Activated B cell treated with CpG ODN at 0.5 μM for 24 hours (primary cell): ENCODE measurements at regions not wholly inside any gene's neighbourhood (a gene's known extent, or its start where the extent isn't known, plus 50 kb on each side); places are given as distances from the start of the nearest gene placed in this dataset.

Experiments used
- ATAC-seq: fragments of 200-7000 bp; cut with Tn5 transposase; one replicate; pipeline ENCODE4 v1.10.0; 2021; ENCODE audit warnings: low read depth, mild to moderate bottlenecking, moderate library complexity
- CTCF ChIA-PET: fragments of 350-600 bp; sonication (Branson Sonifier 250); formaldehyde crosslinking; loops from one replicate; lab custom pipeline; 2021; ENCODE audit warnings: antibody characterized with exemption; lab: Charles Lee
- POLR2A ChIA-PET: fragments of 350-600 bp; sonication (Branson Sonifier 250); formaldehyde crosslinking; loops from one replicate; lab custom pipeline; 2021; ENCODE audit warnings: antibody characterized with exemption; lab: Charles Lee
- DNase-seq: peaks from one replicate; pipeline ENCODE4 v3.0.0; 2022
- H3K27ac Mint-ChIP-seq: one replicate; pipeline ENCODE4 v1.8.0; 2020; ENCODE audit warnings: mixed read lengths
- H3K27me3 Mint-ChIP-seq: one replicate; pipeline ENCODE4 v1.8.0; 2021; ENCODE audit warnings: mixed read lengths
- H3K36me3 Mint-ChIP-seq: one replicate; pipeline ENCODE4 v1.8.0; 2021; ENCODE audit warnings: low read depth, mixed read lengths
- H3K4me1 Mint-ChIP-seq: one replicate; pipeline ENCODE4 v1.8.0; 2021; ENCODE audit warnings: mixed read lengths
- H3K4me3 Mint-ChIP-seq: one replicate; pipeline ENCODE4 v1.8.0; 2020; ENCODE audit warnings: mild to moderate bottlenecking, mixed read lengths
- H3K9me3 Mint-ChIP-seq: one replicate; pipeline ENCODE4 v1.8.0; 2020; ENCODE audit warnings: mixed read lengths
- intact Hi-C: fragments of 100-400 bp; cut with micrococcal nuclease; formaldehyde crosslinking; loops from one replicate; pipeline ENCODE4 v1.15.1; 2024
- TF ChIP-seq, protein P1 (sequence below): fragments of 200-600 bp; IDR thresholded peaks from one replicate; pipeline ENCODE4 v1.8.0; 2022; ENCODE audit warnings: antibody characterized with exemption, mild to moderate bottlenecking

- POLR2A ChIA-PET: no interaction called here
Observed at GRCh38 chr16:73191660-73192046, 143.7 kb upstream of the ZFHX3 start.

GRCh38 chr16:73190688-73191659 lies 143.0 kb upstream of the ZFHX3 start:
- CTCF ChIA-PET: no interaction called here
- Mint-ChIP-seq H3K36me3 (no peaks in the 10 kb centered on the region), H3K4me3 (no peak overlapping the region), H3K27me3 (peaks cover 7% of the 10 kb centered on the region), H3K9me3 (no peaks in the 10 kb centered on the region), H3K4me1 (no peaks in the 10 kb centered on the region), H3K27ac (no peak overlapping the region)
- TF ChIP-seq, protein P1, sequence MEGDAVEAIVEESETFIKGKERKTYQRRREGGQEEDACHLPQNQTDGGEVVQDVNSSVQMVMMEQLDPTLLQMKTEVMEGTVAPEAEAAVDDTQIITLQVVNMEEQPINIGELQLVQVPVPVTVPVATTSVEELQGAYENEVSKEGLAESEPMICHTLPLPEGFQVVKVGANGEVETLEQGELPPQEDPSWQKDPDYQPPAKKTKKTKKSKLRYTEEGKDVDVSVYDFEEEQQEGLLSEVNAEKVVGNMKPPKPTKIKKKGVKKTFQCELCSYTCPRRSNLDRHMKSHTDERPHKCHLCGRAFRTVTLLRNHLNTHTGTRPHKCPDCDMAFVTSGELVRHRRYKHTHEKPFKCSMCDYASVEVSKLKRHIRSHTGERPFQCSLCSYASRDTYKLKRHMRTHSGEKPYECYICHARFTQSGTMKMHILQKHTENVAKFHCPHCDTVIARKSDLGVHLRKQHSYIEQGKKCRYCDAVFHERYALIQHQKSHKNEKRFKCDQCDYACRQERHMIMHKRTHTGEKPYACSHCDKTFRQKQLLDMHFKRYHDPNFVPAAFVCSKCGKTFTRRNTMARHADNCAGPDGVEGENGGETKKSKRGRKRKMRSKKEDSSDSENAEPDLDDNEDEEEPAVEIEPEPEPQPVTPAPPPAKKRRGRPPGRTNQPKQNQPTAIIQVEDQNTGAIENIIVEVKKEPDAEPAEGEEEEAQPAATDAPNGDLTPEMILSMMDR: no peak
- intact Hi-C loops: no loop called here
- ATAC-seq: no peak
- POLR2A ChIA-PET: no interaction called here
- DNase-seq: no peak

More at GRCh38 chr16:73191660-73192046, 143.7 kb upstream of the ZFHX3 start:
- DNase-seq (no peak), ATAC-seq (no peak)
- intact Hi-C loops: no loop called here
- no peak overlapping the region for H3K4me3 Mint-ChIP-seq
- H3K9me3 Mint-ChIP-seq: no peaks in the 10 kb centered on the region
- no peak overlapping the region for H3K27ac Mint-ChIP-seq
- peaks cover 7% of the 10 kb centered on the region for H3K27me3 Mint-ChIP-seq
- TF ChIP-seq, protein P1: no peak
- no peaks in the 10 kb centered on the region for H3K4me1 Mint-ChIP-seq
- H3K36me3 Mint-ChIP-seq: no peaks in the 10 kb centered on the region
- CTCF ChIA-PET: no interaction called here

GRCh38 chr16:73190256-73190655 lies 142.3 kb upstream of the ZFHX3 start:
- DNase-seq: no peak
- intact Hi-C loops: no loop called here
- Mint-ChIP-seq H3K36me3 (no peaks in the 10 kb centered on the region), H3K4me3 (no peak overlapping the region), H3K27ac (no peak overlapping the region), H3K27me3 (peaks cover 7% of the 10 kb centered on the region), H3K9me3 (no peaks in the 10 kb centered on the region), H3K4me1 (no peaks in the 10 kb centered on the region)
- CTCF ChIA-PET: no interaction called here
- TF ChIP-seq, protein P1: no peak
- no peak for ATAC-seq
- POLR2A ChIA-PET: no interaction called here

GRCh38 chr16:73189136-73189535 lies 141.2 kb upstream of the ZFHX3 start:
- ATAC-seq: no peak
- CTCF ChIA-PET: no interaction called here
- H3K27ac Mint-ChIP-seq: no peak overlapping the region
- H3K9me3 Mint-ChIP-seq: no peaks in the 10 kb centered on the region
- TF ChIP-seq, protein P1: no peak
- no peaks in the 10 kb centered on the region for H3K4me1 Mint-ChIP-seq
- intact Hi-C loops: no loop called here
- no peaks in the 10 kb centered on the region for H3K36me3 Mint-ChIP-seq
- POLR2A ChIA-PET: no interaction called here
- no peak for DNase-seq
- no peak overlapping the region for H3K4me3 Mint-ChIP-seq
- peaks cover 7% of the 10 kb centered on the region for H3K27me3 Mint-ChIP-seq

DNA sequence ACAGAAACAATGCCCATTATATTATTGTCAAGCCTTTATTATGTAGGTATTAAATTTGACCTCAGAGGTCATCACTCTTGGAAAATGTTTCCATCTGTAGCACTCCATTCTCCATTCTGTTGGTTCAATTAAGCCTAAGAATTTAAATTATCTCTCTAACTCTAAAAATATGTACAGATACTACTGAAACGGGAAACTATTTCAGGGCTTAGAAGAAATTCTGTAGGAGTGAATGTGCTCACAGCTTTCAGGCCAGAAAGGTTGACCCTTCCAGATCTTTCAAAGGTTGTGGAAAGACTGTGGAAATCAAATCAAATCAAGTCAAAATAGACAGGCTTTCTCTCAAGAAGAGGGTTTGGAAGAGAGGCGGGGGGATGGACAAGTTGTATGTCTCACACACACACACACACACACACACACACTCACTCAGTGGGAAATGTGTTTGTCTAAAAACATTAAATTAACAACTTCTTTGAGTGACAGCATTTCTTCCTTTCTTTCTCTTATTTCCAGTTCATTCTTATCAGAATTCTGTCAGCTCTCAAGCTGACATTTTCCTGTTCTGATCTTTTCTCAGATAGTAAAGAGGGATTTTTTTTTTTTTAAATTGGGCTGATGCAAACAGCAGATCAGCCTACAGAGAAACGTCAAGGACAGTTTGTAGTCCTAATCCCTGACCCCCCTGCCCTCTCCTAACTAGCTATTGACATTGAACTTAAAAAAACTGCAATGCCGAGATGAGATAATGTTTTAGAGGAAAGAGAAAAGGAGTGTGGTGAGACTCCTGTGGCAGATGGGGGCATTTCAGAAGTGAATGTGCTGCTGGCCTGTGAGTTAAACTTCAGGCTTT lies 139.0 kb upstream of the ZFHX3 start:
- TF ChIP-seq, protein P1: no peak
- POLR2A ChIA-PET: no interaction called here

More for the DNA sequence above, 139.0 kb upstream of the ZFHX3 start:
- intact Hi-C loops: no loop called here
- H3K9me3 Mint-ChIP-seq: no peaks in the 10 kb centered on the region
- no peak overlapping the region for H3K4me3 Mint-ChIP-seq
- DNase-seq: no peak
- ATAC-seq: no peak
- no peak overlapping the region for H3K27ac Mint-ChIP-seq
- no peaks in the 10 kb centered on the region for H3K36me3 Mint-ChIP-seq
- no peaks in the 10 kb centered on the region for H3K4me1 Mint-ChIP-seq
- CTCF ChIA-PET: no interaction called here
- peaks cover 7% of the 10 kb centered on the region for H3K27me3 Mint-ChIP-seq
